ENCODE measurements at regions not wholly inside any gene's neighbourhood (a gene's known extent, or its start where the extent isn't known, plus 50 kb on each side); places are given as distances from the start of the nearest gene placed in this dataset.

- Histone ChIP-seq H2BK12ac (ENCODE audit: insufficient read length, low read depth, low read length) (no peak overlapping the region), H3T11ph (ENCODE audit: low read length) (no peak overlapping the region), H3K14ac (ENCODE audit: insufficient read depth, low read length) (no peak overlapping the region), H3K23me2 (ENCODE audit: insufficient read length, low read depth, low read length, poor library complexity, severe bottlenecking) (no peaks in the 10 kb centered on the region), H3K9me3 (ENCODE audit: control insufficient read depth, low read depth, low read length) (no peaks in the 10 kb centered on the region), H2BK120ac (ENCODE audit: low read depth, low read length, poor library complexity, severe bottlenecking) (no peak overlapping the region), H2AFZ (ENCODE audit: low read length) (no peak overlapping the region), H4K91ac (ENCODE audit: insufficient read length, low read depth, low read length) (no peak overlapping the region), H3K23ac (ENCODE audit: insufficient read length, low read depth, low read length) (no peak overlapping the region), H4K5ac (ENCODE audit: insufficient read length, low read depth, low read length) (no peak overlapping the region), H3K18ac (ENCODE audit: insufficient read length, low read depth, low read length) (no peak overlapping the region), H3K27ac (ENCODE audit: insufficient read length, low read depth, low read length) (no peak overlapping the region), H3K79me1 (ENCODE audit: insufficient read depth, low read depth, low read length, poor library complexity, severe bottlenecking) (no peaks in the 10 kb centered on the region), H4K20me1 (ENCODE audit: control insufficient read depth, insufficient read depth, insufficient read length) (no peaks in the 10 kb centered on the region), H2BK15ac (ENCODE audit: low read depth, low read length) (no peak overlapping the region), H3K56ac (ENCODE audit: insufficient read length, low read depth, low read length) (no peak overlapping the region), H4K8ac (replicated peaks; ENCODE audit: insufficient read length, low read depth, low read length) (no peak overlapping the region), H3K4me2 (ENCODE audit: insufficient read depth, insufficient read length, low read length) (no peak overlapping the region), H3K79me2 (ENCODE audit: insufficient read depth, low read length) (no peaks in the 10 kb centered on the region), H2BK5ac (ENCODE audit: insufficient read length, low read length) (no peak overlapping the region), H3K27me3 (ENCODE audit: insufficient read depth, low read length) (no peaks in the 10 kb centered on the region), H3K4me1 (ENCODE audit: insufficient read depth, low read length) (no peaks in the 10 kb centered on the region; the same call in 1 of the 2 replicates), H3K9ac (ENCODE audit: extremely low read depth, insufficient read length, low read length) (no peak overlapping the region), H2BK20ac (ENCODE audit: low read depth, low read length, poor library complexity, severe bottlenecking) (no peak overlapping the region), H2AK5ac (ENCODE audit: insufficient read length, low read length) (no peak overlapping the region), H3K4ac (ENCODE audit: low read depth, low read length) (no peak overlapping the region)
- Mint-ChIP-seq H3K4me3 (no peak overlapping the region), H3K36me3 (ENCODE audit: insufficient read depth in 1 of 3, low read depth in 3 of 3) (peaks cover 9 to 10% (median 10%) of the 10 kb centered on the region in 3 experiments), H3K27me3 (ENCODE audit: low read depth) (no peaks in the 10 kb centered on the region; the same call in 1 of the 2 replicates), H3K4me1 (peaks cover 10 to 11% of the 10 kb centered on the region in 2 experiments; a peak in 3 of 4 replicates), H3K27ac (no peak overlapping the region), H3K9me3 (peaks cover 10 to 17% of the 10 kb centered on the region in 2 experiments)
- no peak for DNase-seq
- no peak for TF ChIP-seq CTCF (conservative IDR thresholded peaks at IDR 0.05)
These were observed 259.6 kb downstream of the PTBP2 start for GRCh38 chr1:96981181-96981580.

Measured in H9 (cell line).